ENCODE measurements at regions not wholly inside any gene's neighbourhood (a gene's known extent, or its start where the extent isn't known, plus 50 kb on each side); places are given as distances from the start of the nearest gene placed in this dataset.

DNA sequence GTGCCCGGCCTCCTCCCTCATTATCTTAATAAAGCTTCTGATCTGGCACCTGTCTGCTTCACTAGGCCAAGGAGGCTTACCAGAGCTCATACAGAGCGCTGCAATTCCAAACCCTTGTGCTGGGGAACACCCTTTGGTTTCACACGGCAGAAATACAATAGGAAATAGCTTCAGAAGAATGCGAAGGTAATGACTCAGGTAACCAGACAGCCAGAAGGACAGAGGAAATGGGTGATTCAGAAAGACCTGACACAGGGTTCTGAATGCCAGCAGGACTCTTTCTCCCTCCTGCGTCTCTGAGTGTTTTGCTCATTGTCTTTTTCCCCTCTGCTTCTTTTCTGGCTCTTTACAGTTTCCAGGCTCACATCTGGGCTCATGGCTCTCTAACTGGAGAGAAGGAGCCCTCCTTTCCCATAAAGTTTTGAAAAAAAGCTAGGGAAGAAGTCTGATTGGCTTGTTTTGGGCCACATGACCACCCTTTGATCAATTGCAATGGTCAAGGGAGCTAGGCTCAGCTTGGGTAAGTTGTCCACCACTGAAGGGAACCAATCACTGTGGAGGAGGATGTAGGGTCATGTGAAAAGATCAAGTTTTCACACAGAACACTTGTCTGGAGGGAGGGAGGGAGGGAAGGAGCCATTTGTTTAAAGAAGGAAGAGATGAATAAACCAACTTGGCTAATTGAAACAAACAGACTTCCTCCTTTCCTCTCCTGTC lies 90.5 kb upstream of the UPP2 start:
- Histone ChIP-seq H3K56ac (replicated peaks; ENCODE audit: insufficient read length, low read depth, low read length) (no peak overlapping the region), H3K79me2 (ENCODE audit: control insufficient read depth in 1 of 2, insufficient read depth in 2 of 2, low read length in 2 of 2) (no peaks in the 10 kb centered on the region), H4K91ac (replicated peaks; ENCODE audit: insufficient read length, low read length) (no peak overlapping the region), H3K79me1 (ENCODE audit: low read depth, low read length) (no peaks in the 10 kb centered on the region), H3K27ac (ENCODE audit: low read depth, low read length) (no peak overlapping the region), H3K36me3 (ENCODE audit: control insufficient read depth in 2 of 4, insufficient read depth in 4 of 4, low read length in 3 of 4) (no peaks in the 10 kb centered on the region), H2BK12ac (ENCODE audit: low read depth, low read length) (no peak overlapping the region), H3K9me3 (ENCODE audit: insufficient read depth in 2 of 2, low read depth in 1 of 2, low read length in 1 of 2) (no peaks in the 10 kb centered on the region), H3K14ac (ENCODE audit: insufficient read length) (no peak overlapping the region), H4K20me1 (replicated peaks in 1 of 2; ENCODE audit: control insufficient read depth in 1 of 2, insufficient read depth in 2 of 2, low read length in 2 of 2) (no peaks in the 10 kb centered on the region), H3K18ac (ENCODE audit: extremely low read depth, low read length) (no peak overlapping the region), H3K4me2 (ENCODE audit: insufficient read depth in 1 of 2, low read depth in 2 of 2, low read length in 2 of 2) (no peak overlapping the region), H2BK5ac (ENCODE audit: low read depth, low read length) (no peak overlapping the region), H3K4me1 (replicated peaks in 1 of 4; ENCODE audit: control insufficient read depth in 3 of 4, insufficient read depth in 4 of 4, low read length in 3 of 4) (peaks cover 0 to 10% (median 1%) of the 10 kb centered on the region in 4 experiments; a peak in 1 of 7 replicates), H3K4me3 (ENCODE audit: extremely low read depth in 1 of 4, insufficient read depth in 2 of 4, low read depth in 3 of 4, low read length in 4 of 4) (no peak overlapping the region), H2AK5ac (ENCODE audit: low read depth, low read length) (no peak overlapping the region), H3K9ac (replicated peaks in 1 of 4; ENCODE audit: extremely low read depth in 1 of 4, low read depth in 3 of 4, low read length in 3 of 4) (no peak overlapping the region), H2BK20ac (ENCODE audit: low read length) (no peak overlapping the region), H4K8ac (ENCODE audit: extremely low read depth, insufficient read depth, low read length) (no peak overlapping the region), H3K23me2 (ENCODE audit: low read depth, low read length) (no peaks in the 10 kb centered on the region), H3K4ac (replicated peaks; ENCODE audit: insufficient read length, low read depth, low read length) (no peak overlapping the region), H2BK15ac (ENCODE audit: low read length) (no peak overlapping the region), H2BK120ac (replicated peaks; ENCODE audit: low read depth, low read length) (no peak overlapping the region), H2AFZ (ENCODE audit: low read length) (no peak overlapping the region), H3K27me3 (replicated peaks in 1 of 4; ENCODE audit: control insufficient read depth in 3 of 4, extremely low read depth in 1 of 4, insufficient read depth in 3 of 4, low read length in 3 of 4) (peaks cover 0 to 2% (median 0%) of the 10 kb centered on the region in 4 experiments; a peak in 1 of 7 replicates), H4K5ac (ENCODE audit: insufficient read length, low read depth, low read length) (no peak overlapping the region), H3K23ac (ENCODE audit: insufficient read length) (no peak overlapping the region)
- 41% methylated on average over 5 of the region's 5 CpGs; no CpG with 5 or more reads in 1 of the 2 experiments for WGBS, 2 experiments (ENCODE audit: extremely low coverage in 1 of 2, insufficient coverage in 1 of 2, insufficient read length in 1 of 2, insufficient replicate concordance in 2 of 2, low coverage in 1 of 2, low lambda C conversion rate in 2 of 2, missing lambda C conversion rate in 1 of 2)
- CTCF ChIA-PET (ENCODE audit: partially characterized antibody): interaction anchor here (0.6 to 2.7 kb wide), 36 partner anchors 10 to 773 kb away, joined by 3 to 17 read pairs (median 4); partner anchors contain the start of gene ACVR1C
- POLR2A ChIA-PET (ENCODE audit: partially characterized antibody): interaction anchor here (0.9 to 1.7 kb wide), 2 partner anchors 234 to 382 kb away, joined by 3 to 4 read pairs; no protein-coding TSS in a partner anchor
- DNase-seq (ENCODE audit: low read depth in 1 of 2, low spot score in 2 of 2) (peak in 1 of 2 experiments; percentile 65), FAIRE-seq (peak; percentile 71)
- no peak for TF ChIP-seq ATF3 (IDR thresholded peaks at IDR 0.05; ENCODE audit: insufficient read depth, low read depth, low read length)
- TF ChIP-seq CEBPB (IDR thresholded peaks at IDR 0.05; ENCODE audit: low read depth, low read length): no peak
- no peak for TF ChIP-seq TEAD4 (IDR thresholded peaks at IDR 0.05; ENCODE audit: low read depth, low read length)
- TF ChIP-seq SIN3A (conservative IDR thresholded peaks at IDR 0.05 in 1 of 2, IDR thresholded peaks at IDR 0.05 in 1 of 2; ENCODE audit: low read depth in 1 of 2, low read length in 2 of 2): no peak
- TF ChIP-seq HDAC2 (IDR thresholded peaks at IDR 0.05; ENCODE audit: borderline replicate concordance in 1 of 2, low read depth in 2 of 2, low read length in 2 of 2): no peak; a peak in 1 of 4 replicates
- no peak for TF ChIP-seq PHF8 (conservative IDR thresholded peaks at IDR 0.05; ENCODE audit: low read depth, low read length)
- no peak for TF ChIP-seq KDM4A (IDR thresholded peaks at IDR 0.05; ENCODE audit: low read depth, low read length, severe bottlenecking)
- peak; percentile 83; the same call in 1 of the 2 replicates for TF ChIP-seq POLR2AphosphoS5 (IDR thresholded peaks at IDR 0.05; ENCODE audit: low read depth, low read length)
- peak; percentile 99 for TF ChIP-seq TCF12 (IDR thresholded peaks at IDR 0.05; ENCODE audit: low read depth, low read length)
- TF ChIP-seq BACH1 (IDR thresholded peaks at IDR 0.05; ENCODE audit: low read length): no peak
- no peak for TF ChIP-seq CBX8 (IDR thresholded peaks at IDR 0.05; ENCODE audit: borderline replicate concordance, low read depth, low read length)
- TF ChIP-seq SP1 (IDR thresholded peaks at IDR 0.05; ENCODE audit: low read depth, low read length): peak; percentile 40; the same call in 1 of the 2 replicates

Data from H1 (cell line).